ENCODE measurements at regions not wholly inside any gene's neighbourhood (a gene's known extent, or its start where the extent isn't known, plus 50 kb on each side); places are given as distances from the start of the nearest gene placed in this dataset.
"Not testable (repeated sequence)": the region's sequence is repeated elsewhere in the genome, so short reads cannot be mapped to it uniquely, and the experiment has no call there.

GRCh38 chr3:18704326-18704725 lies 279.2 kb upstream of the SATB1 start:
- TF ChIP-seq CTCF (IDR thresholded peaks at IDR 0.05) = no peak
- no peak for TF ChIP-seq POLR2A (IDR thresholded peaks at IDR 0.05)
- no peaks in the 10 kb centered on the region for H3K36me3 ChIP-seq (replicated peaks in 1 of 2)
- H3K27ac ChIP-seq = no peak overlapping the region
- no peak for DNase-seq
- no peaks in the 10 kb centered on the region for H3K27me3 ChIP-seq
- no peak overlapping the region for H3K4me3 ChIP-seq
- H3K9me3 ChIP-seq (replicated peaks in 1 of 3) = no peaks in the 10 kb centered on the region
- no peaks in the 10 kb centered on the region for H3K4me1 ChIP-seq (replicated peaks in 1 of 2)
- intact Hi-C loops (cut with DNase I) = no loop called here

- TF ChIP-seq POLR2A (IDR thresholded peaks at IDR 0.05) (no peak), CTCF (IDR thresholded peaks at IDR 0.05) (no peak)
- Histone ChIP-seq H3K27ac (no peak overlapping the region), H3K9me3 (replicated peaks in 1 of 3) (no peaks in the 10 kb centered on the region), H3K4me1 (replicated peaks in 1 of 2) (no peaks in the 10 kb centered on the region), H3K27me3 (no peaks in the 10 kb centered on the region), H3K36me3 (replicated peaks in 1 of 2) (no peaks in the 10 kb centered on the region), H3K4me3 (no peak overlapping the region)
- intact Hi-C loops (cut with DNase I) = no loop called here
- DNase-seq = no peak
These were observed 278.7 kb upstream of the SATB1 start for GRCh38 chr3:18703798-18704197.

GRCh38 chr3:18693588-18694329 lies 268.6 kb upstream of the SATB1 start:
- H3K27me3 ChIP-seq; DNase-seq; H3K27ac ChIP-seq; H3K9me3 ChIP-seq (replicated peaks in 1 of 3); H3K4me3 ChIP-seq; H3K4me1 ChIP-seq (replicated peaks in 1 of 2); intact Hi-C loops (cut with DNase I); H3K36me3 ChIP-seq (replicated peaks in 1 of 2): not testable (repeated sequence)
- WGBS, 4 donors = 87 to 95% (median 89%) methylated on average over 27 to 30 of the region's 33 CpGs

- Histone ChIP-seq H3K27me3 (no peaks in the 10 kb centered on the region), H3K36me3 (replicated peaks in 1 of 2) (no peaks in the 10 kb centered on the region), H3K9me3 (replicated peaks in 1 of 3) (no peaks in the 10 kb centered on the region), H3K27ac (no peak overlapping the region), H3K4me3 (no peak overlapping the region), H3K4me1 (replicated peaks in 1 of 2) (no peaks in the 10 kb centered on the region)
- WGBS, 4 donors = 35 to 60% (median 42%) methylated on average over 4 of the region's 4 CpGs
- intact Hi-C loops (cut with DNase I) = no loop called here
- DNase-seq = no peak
- TF ChIP-seq POLR2A (IDR thresholded peaks at IDR 0.05) = no peak
- no peak for TF ChIP-seq CTCF (IDR thresholded peaks at IDR 0.05)
These were observed 262.1 kb upstream of the SATB1 start for GRCh38 chr3:18687286-18687685.

- intact Hi-C loops (cut with DNase I) = no loop called here
- no peaks in the 10 kb centered on the region for H3K36me3 ChIP-seq (replicated peaks in 1 of 2)
- TF ChIP-seq CTCF (IDR thresholded peaks at IDR 0.05) (no peak), POLR2A (IDR thresholded peaks at IDR 0.05) (no peak)
- no peaks in the 10 kb centered on the region for H3K4me1 ChIP-seq (replicated peaks in 1 of 2)
- no peak for DNase-seq
- no peaks in the 10 kb centered on the region for H3K27me3 ChIP-seq
- no peaks in the 10 kb centered on the region for H3K9me3 ChIP-seq (replicated peaks in 1 of 3)
- H3K27ac ChIP-seq = no peak overlapping the region
- no peak overlapping the region for H3K4me3 ChIP-seq
These were observed 258.8 kb upstream of the SATB1 start for GRCh38 chr3:18683900-18684299.

All from adrenal gland (tissue), 9 donors.